Activated effector memory CD4-positive, alpha-beta T cell treated with anti-CD3 and anti-CD28 coated beads, Interleukin-2, amount 50 U/mL, for 16 hours (primary cell): ENCODE measurements at regions not wholly inside any gene's neighbourhood (a gene's known extent, or its start where the extent isn't known, plus 50 kb on each side); places are given as distances from the start of the nearest gene placed in this dataset.

Experiments
- DNase-seq: peaks from one replicate; pipeline ENCODE4 v3.0.0-alpha.2; 2020

- no peak for DNase-seq
Observed at GRCh38 chr2:7476371-7476770, 559.2 kb downstream of the RNF144A start.

- no peak for DNase-seq
Observed at GRCh38 chr2:7479603-7480002, 562.4 kb downstream of the RNF144A start.

- no peak for DNase-seq
Observed at GRCh38 chr2:7480431-7480830, 563.2 kb downstream of the RNF144A start.

- no peak for DNase-seq
Observed at GRCh38 chr2:7490672-7491071, 573.5 kb downstream of the RNF144A start.

- no peak for DNase-seq
Observed at GRCh38 chr2:7492719-7493118, 575.5 kb downstream of the RNF144A start.

- no peak for DNase-seq
Observed at GRCh38 chr2:7497178-7497577, 580.0 kb downstream of the RNF144A start.

- DNase-seq = no peak
Observed at GRCh38 chr2:7499018-7499417, 581.8 kb downstream of the RNF144A start.

- no peak for DNase-seq
Observed at GRCh38 chr2:7502336-7502735, 585.1 kb downstream of the RNF144A start.

- no peak for DNase-seq
Observed at GRCh38 chr2:7508296-7508943, 591.2 kb downstream of the RNF144A start.

- no peak for DNase-seq
Observed at GRCh38 chr2:7510353-7510752, 593.1 kb downstream of the RNF144A start.

GRCh38 chr2:7513834-7514233, 596.6 kb downstream of the RNF144A start:
- no peak for DNase-seq

- DNase-seq = no peak
Observed at GRCh38 chr2:7515327-7515726, 598.1 kb downstream of the RNF144A start.

- no peak for DNase-seq
Observed at GRCh38 chr2:7516484-7517063, 599.4 kb downstream of the RNF144A start.

GRCh38 chr2:7517088-7517487, 599.9 kb downstream of the RNF144A start:
- DNase-seq = no peak

- no peak for DNase-seq
Observed at GRCh38 chr2:7517851-7518250, 600.6 kb downstream of the RNF144A start.

GRCh38 chr2:7523481-7524120, 606.4 kb downstream of the RNF144A start:
- DNase-seq = no peak

- DNase-seq = no peak
Observed at GRCh38 chr2:7524195-7524594, 607.0 kb downstream of the RNF144A start.

- no peak for DNase-seq
Observed at GRCh38 chr2:7525746-7526145, 608.5 kb downstream of the RNF144A start.

- no peak for DNase-seq
Observed at GRCh38 chr2:7527165-7527722, 610.0 kb downstream of the RNF144A start.

- DNase-seq = no peak
Observed at GRCh38 chr2:7530001-7530400, 612.8 kb downstream of the RNF144A start.

- no peak for DNase-seq
Observed at GRCh38 chr2:7539077-7539476, 621.9 kb downstream of the RNF144A start.

- no peak for DNase-seq
Observed at GRCh38 chr2:7539760-7540159, 622.5 kb downstream of the RNF144A start.

GRCh38 chr2:7552825-7553570, 635.8 kb downstream of the RNF144A start:
- DNase-seq = no peak

- no peak for DNase-seq
Observed at GRCh38 chr2:7555260-7555659, 638.0 kb downstream of the RNF144A start.
